H1 (cell line): ENCODE measurements at regions not wholly inside any gene's neighbourhood (a gene's known extent, or its start where the extent isn't known, plus 50 kb on each side); places are given as distances from the start of the nearest gene placed in this dataset.

Experiments
- CBX5 ChIP-seq: fragments of 300-800, 300-1000 bp; sonication (generic); IDR thresholded peaks from 2 replicates; pipeline ENCODE4 v1.7.1; 2016; ENCODE audit warnings: antibody characterized with exemption, low read length, low read depth
- CHD1 ChIP-seq: IDR thresholded peaks from 2 replicates; pipeline ENCODE4 v1.6.1; 2012; ENCODE audit warnings: low read depth, low read length, improper control_type of control experiment
- CHD2 ChIP-seq: IDR thresholded peaks from 2 replicates; pipeline ENCODE4 v1.6.1; 2012; ENCODE audit warnings: low read length, improper control_type of control experiment
- CTCF ChIP-seq, 3 experiments: IDR thresholded peaks; 1 replicate in 2 of 3; 2 replicates in 1 of 3; pipeline versions ENCODE4 v1.5.1 to v1.6.1; 2011; ENCODE audit warnings: low read length in 3 of 3, mild to moderate bottlenecking in 3 of 3, inconsistent platforms in 2 of 3, low read depth in 1 of 3, moderate library complexity in 1 of 3; ENCODE audit not compliant: insufficient read depth in 1 of 3; ENCODE audit errors: control extremely low read depth in 1 of 3
- JUND ChIP-seq: IDR thresholded peaks from 2 replicates; pipeline ENCODE4 v1.6.1; 2011; ENCODE audit warnings: mild to moderate bottlenecking, improper control_type of control experiment, low read length
- KDM4A ChIP-seq: IDR thresholded peaks from one replicate; pipeline ENCODE4 v1.7.1; 2012; ENCODE audit warnings: low read depth, mild to moderate bottlenecking, moderate library complexity, low read length, inconsistent platforms; ENCODE audit not compliant: severe bottlenecking
- POLR2A ChIP-seq, 2 experiments: IDR thresholded peaks; 1 replicate in 1 of 2; 2 replicates in 1 of 2; pipeline ENCODE4 v1.6.1; 2011; ENCODE audit warnings: low read depth in 2 of 2, low read length in 2 of 2, mild to moderate bottlenecking in 2 of 2; ENCODE audit errors: control extremely low read depth in 1 of 2
- RFX5 ChIP-seq: IDR thresholded peaks from 2 replicates; pipeline ENCODE4 v1.6.1; 2011; ENCODE audit warnings: low read depth, low read length, improper control_type of control experiment, borderline replicate concordance
- SIN3A ChIP-seq, 2 experiments: IDR thresholded peaks in 1 of 2; conservative IDR thresholded peaks in 1 of 2; 2 replicates each; pipeline ENCODE4 v1.6.1; 2011 to 2012; ENCODE audit warnings: low read length in 2 of 2, improper control_type of control experiment in 1 of 2, low read depth in 1 of 2, mild to moderate bottlenecking in 1 of 2
- ZNF274 ChIP-seq: IDR thresholded peaks from 2 replicates; pipeline ENCODE4 v1.7.0; 2012; ENCODE audit warnings: low read length, borderline replicate concordance; ENCODE audit errors: extremely low read depth
- TF ChIP-seq, protein P1 (sequence below): IDR thresholded peaks from 2 replicates; pipeline ENCODE4 v1.6.1; 2012; ENCODE audit warnings: inconsistent platforms
- TF ChIP-seq, protein P2 (sequence below): IDR thresholded peaks from 2 replicates; pipeline ENCODE4 v1.6.1; 2012; ENCODE audit warnings: inconsistent platforms

GRCh38 chr12:107903341-107904061, 129.0 kb downstream of the ASCL4 start:
- no peak for TF ChIP-seq CHD1
- no peak for TF ChIP-seq CHD2
- TF ChIP-seq CTCF (IDR thresholded peaks at IDR 0.05; ENCODE audit: control extremely low read depth in 1 of 3, insufficient read depth in 1 of 3, low read depth in 1 of 3, low read length in 3 of 3): no peak
- peak; percentile 49 for TF ChIP-seq KDM4A
- TF ChIP-seq SIN3A (conservative IDR thresholded peaks at IDR 0.05 in 1 of 2, IDR thresholded peaks at IDR 0.05 in 1 of 2; ENCODE audit: low read depth in 1 of 2, low read length in 2 of 2): 0 out of 4 replicates have a peak, but pooled peaks of 1 of the 2 experiments have one; percentile 37
- no peak for TF ChIP-seq RFX5
- TF ChIP-seq POLR2A (IDR thresholded peaks at IDR 0.05; ENCODE audit: control extremely low read depth in 1 of 2, low read depth in 2 of 2, low read length in 2 of 2): peak in 1 of 2 experiments; percentile 70; a peak in 2 of 3 replicates
- TF ChIP-seq CBX5: no peak
- no peak for TF ChIP-seq ZNF274
- TF ChIP-seq, protein P1, sequence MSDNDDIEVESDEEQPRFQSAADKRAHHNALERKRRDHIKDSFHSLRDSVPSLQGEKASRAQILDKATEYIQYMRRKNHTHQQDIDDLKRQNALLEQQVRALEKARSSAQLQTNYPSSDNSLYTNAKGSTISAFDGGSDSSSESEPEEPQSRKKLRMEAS: peak; percentile 88
- TF ChIP-seq, protein P2, sequence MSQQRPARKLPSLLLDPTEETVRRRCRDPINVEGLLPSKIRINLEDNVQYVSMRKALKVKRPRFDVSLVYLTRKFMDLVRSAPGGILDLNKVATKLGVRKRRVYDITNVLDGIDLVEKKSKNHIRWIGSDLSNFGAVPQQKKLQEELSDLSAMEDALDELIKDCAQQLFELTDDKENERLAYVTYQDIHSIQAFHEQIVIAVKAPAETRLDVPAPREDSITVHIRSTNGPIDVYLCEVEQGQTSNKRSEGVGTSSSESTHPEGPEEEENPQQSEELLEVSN: peak; percentile 75; the same call in 1 of the 2 replicates
- no peak for TF ChIP-seq JUND
